GM06990 (cell line): ENCODE measurements at regions not wholly inside any gene's neighbourhood (a gene's known extent, or its start where the extent isn't known, plus 50 kb on each side); places are given as distances from the start of the nearest gene placed in this dataset.

Experiments used
- DNase-seq: peaks from one replicate; pipeline ENCODE4 v3.0.0-alpha.2; 2011; ENCODE audit not compliant: insufficient read length; ENCODE audit errors: extremely low read depth
- H3K27me3 ChIP-seq: replicated peaks from 2 replicates; pipeline ENCODE4 v1.6.0; 2011; ENCODE audit warnings: low read length; ENCODE audit not compliant: control insufficient read depth, insufficient read depth
- H3K36me3 ChIP-seq: 2 replicates; pipeline ENCODE4 v1.5.1; 2011; ENCODE audit warnings: low read length; ENCODE audit not compliant: control insufficient read depth, insufficient read depth
- H3K4me3 ChIP-seq: replicated peaks from 2 replicates; pipeline ENCODE4 v1.5.1; 2011; ENCODE audit warnings: low read depth, mild to moderate bottlenecking, control low read depth, low read length
- CTCF ChIP-seq: IDR thresholded peaks from 2 replicates; pipeline ENCODE4 v1.5.1; 2011; ENCODE audit warnings: low read length, control low read depth, mild to moderate bottlenecking, inconsistent platforms; ENCODE audit not compliant: insufficient read depth, poor library complexity, severe bottlenecking

DNA sequence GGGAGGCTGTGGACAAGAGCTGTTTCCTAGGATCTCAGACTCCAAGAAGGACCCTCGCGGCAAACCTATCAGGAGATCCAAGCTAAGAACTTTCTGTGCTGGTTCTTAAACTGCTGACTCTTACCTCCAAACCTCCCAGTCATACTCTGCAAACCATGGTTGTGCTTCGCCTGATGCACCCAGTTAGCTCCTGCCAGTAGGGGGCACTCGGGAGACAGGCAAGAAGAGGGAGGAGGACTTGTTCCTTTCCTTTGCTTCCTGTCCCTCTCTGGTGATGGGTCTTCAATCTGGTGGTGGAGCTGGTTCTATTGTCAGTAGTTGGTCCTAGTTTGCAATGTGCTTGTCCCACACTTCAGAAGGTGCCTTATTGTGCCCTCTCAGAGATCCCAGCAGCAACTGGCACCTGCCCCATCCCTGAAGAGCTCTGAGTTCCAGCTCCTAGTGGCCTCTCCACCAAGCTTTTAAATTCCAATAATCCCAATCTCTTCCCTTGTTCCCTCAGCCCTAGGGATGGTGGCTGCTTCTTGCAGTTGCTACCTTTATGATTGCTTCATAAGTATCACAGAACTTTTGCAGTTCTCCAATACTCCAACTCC, 113.5 kb upstream of the RPL38 start:
- Histone ChIP-seq H3K27me3 (no peaks in the 10 kb centered on the region), H3K4me3 (no peak overlapping the region), H3K36me3 (no peaks in the 10 kb centered on the region)
- TF ChIP-seq CTCF: peak; percentile 96
- DNase-seq: peak; percentile 14

GRCh38 chr17:74094651-74095050, 108.8 kb upstream of the RPL38 start:
- H3K36me3 ChIP-seq: no peaks in the 10 kb centered on the region
- no peak overlapping the region for H3K4me3 ChIP-seq
- no peak for TF ChIP-seq CTCF
- no peak for DNase-seq
- H3K27me3 ChIP-seq: peaks cover 6% of the 10 kb centered on the region

- no peak for DNase-seq
- peaks cover 6% of the 10 kb centered on the region for H3K27me3 ChIP-seq
- no peaks in the 10 kb centered on the region for H3K36me3 ChIP-seq
- H3K4me3 ChIP-seq: no peak overlapping the region
- no peak for TF ChIP-seq CTCF
Observed at GRCh38 chr17:74096456-74096855, 107.0 kb upstream of the RPL38 start.

DNA sequence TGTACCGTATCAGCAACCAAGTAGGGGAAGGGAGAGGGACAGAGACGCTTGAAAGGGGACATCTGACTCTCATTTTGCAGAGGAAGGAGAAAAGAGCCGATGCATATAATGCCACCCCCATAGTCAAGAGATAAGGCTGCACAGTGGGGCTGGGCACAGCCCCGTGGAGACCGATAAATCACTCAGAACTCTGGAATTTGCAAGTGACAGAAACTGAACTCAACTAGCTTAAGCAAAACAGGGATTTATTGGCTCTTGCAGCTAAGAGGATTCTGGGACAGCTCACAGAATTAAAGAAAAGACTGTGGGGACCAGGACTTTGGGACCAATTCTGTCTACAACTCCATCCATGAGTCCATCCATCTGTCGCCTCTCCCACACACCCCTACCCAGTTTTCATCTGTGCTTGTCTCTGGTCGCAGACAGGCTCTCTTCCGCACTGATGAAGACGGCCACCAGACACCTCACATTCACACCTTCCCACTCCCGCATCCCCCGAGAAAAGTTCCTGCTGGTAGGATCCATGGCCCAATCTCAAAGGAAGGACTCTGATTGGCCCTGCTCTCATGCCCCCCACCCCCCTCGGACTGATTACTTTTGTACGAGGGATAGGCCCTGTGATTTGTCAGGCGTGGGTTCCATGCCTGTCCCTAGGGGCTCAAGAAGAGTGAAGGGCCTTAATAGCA, 105.9 kb upstream of the RPL38 start:
- Histone ChIP-seq H3K4me3 (no peak overlapping the region), H3K36me3 (no peaks in the 10 kb centered on the region), H3K27me3 (peaks cover 6% of the 10 kb centered on the region)
- TF ChIP-seq CTCF: no peak
- DNase-seq: no peak

DNA sequence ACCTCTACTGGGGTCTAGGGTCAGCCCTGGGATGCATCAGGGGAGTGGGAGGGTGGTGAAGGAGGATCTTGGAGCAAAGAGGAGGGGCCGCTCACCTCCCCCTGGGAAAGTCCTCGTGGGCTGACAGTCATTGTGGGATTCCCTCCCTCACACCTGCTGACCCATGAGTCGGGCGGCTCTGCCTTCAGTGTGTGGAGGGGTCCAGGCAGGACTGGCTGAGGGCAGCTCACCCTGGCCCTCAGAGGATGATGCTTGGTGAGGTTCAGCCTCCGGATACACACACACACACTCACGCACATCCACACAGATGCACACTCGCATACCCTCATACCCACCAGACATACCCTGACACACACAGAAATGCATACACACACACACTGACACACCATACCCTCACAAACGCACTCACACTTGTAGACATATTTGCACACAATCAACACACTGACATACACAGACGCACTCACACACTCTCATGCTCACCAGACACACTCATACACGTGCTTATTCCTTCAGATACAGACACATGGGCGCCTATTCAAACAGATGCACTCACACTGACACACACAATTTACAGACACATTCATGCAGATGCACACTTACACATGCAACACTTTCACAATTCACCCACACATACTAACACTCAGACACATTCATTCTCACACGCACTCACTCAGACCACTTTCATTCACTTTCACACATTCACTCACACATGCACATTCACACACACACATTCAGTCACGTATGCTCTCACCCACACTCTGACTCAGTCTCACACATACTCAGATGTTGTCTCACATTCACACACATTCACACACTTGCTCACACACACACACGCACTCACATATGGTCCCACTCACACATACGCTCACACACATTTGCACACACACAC, 105.1 kb upstream of the RPL38 start:
- DNase-seq: no peak
- Histone ChIP-seq H3K4me3 (no peak overlapping the region), H3K36me3 (no peaks in the 10 kb centered on the region), H3K27me3 (peaks cover 7% of the 10 kb centered on the region)
- TF ChIP-seq CTCF: no peak
